Prostate gland (tissue), 2 donors: ENCODE measurements at regions not wholly inside any gene's neighbourhood (a gene's known extent, or its start where the extent isn't known, plus 50 kb on each side); places are given as distances from the start of the nearest gene placed in this dataset.

Experiments
- POLR2A ChIP-seq: fragments of 450-650 bp; IDR thresholded peaks from one replicate; pipeline ENCODE4 v1.6.1; 2016; ENCODE audit warnings: antibody characterized with exemption, mild to moderate bottlenecking
- TF ChIP-seq, protein P1 (sequence below), 4 experiments: fragments of 200-600 bp in 2 of 4; fragments of 450-650 bp in 2 of 4; sonication (generic) in 2 of 4; IDR thresholded peaks; 1 replicate in 3 of 4; 2 replicates in 1 of 4; pipeline ENCODE4 v1.5.1; 2016 to 2019; ENCODE audit warnings: antibody characterized with exemption in 4 of 4, mild to moderate bottlenecking in 2 of 4, moderate library complexity in 2 of 4

DNA sequence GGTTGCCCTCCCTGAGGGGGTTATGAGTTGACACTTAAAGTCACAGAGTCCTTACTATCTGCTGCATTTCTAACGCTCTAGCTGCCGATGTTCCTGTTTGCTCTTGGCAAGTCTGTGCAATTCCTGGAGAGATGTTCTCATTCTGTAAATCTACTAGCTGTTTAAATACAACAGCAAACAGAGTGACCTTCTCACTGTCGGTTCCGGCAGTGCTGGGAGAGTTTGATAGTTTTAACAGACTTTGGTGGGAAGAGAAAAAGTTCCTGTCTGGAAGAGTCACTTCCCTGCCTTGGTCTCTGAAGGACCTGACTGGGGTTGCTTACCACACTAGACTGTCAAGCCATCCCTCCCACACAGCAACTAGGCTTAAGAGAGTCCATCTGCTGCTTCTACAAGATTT lies 63.3 kb upstream of the ELMO1 start:
- TF ChIP-seq, protein P1, sequence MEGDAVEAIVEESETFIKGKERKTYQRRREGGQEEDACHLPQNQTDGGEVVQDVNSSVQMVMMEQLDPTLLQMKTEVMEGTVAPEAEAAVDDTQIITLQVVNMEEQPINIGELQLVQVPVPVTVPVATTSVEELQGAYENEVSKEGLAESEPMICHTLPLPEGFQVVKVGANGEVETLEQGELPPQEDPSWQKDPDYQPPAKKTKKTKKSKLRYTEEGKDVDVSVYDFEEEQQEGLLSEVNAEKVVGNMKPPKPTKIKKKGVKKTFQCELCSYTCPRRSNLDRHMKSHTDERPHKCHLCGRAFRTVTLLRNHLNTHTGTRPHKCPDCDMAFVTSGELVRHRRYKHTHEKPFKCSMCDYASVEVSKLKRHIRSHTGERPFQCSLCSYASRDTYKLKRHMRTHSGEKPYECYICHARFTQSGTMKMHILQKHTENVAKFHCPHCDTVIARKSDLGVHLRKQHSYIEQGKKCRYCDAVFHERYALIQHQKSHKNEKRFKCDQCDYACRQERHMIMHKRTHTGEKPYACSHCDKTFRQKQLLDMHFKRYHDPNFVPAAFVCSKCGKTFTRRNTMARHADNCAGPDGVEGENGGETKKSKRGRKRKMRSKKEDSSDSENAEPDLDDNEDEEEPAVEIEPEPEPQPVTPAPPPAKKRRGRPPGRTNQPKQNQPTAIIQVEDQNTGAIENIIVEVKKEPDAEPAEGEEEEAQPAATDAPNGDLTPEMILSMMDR (IDR thresholded peaks at IDR 0.05): no peak
- no peak for TF ChIP-seq POLR2A
